HG03025 (cell line): ENCODE measurements at regions not wholly inside any gene's neighbourhood (a gene's known extent, or its start where the extent isn't known, plus 50 kb on each side); places are given as distances from the start of the nearest gene placed in this dataset.

ENCODE experiments used
- ATAC-seq: cut with Tn5 transposase; IDR thresholded peaks from one replicate; pipeline ENCODE4 v1.9.1; 2021; ENCODE audit warnings: mild to moderate bottlenecking, moderate library complexity; ENCODE audit not compliant: unreplicated experiment, low FRiP score

DNA sequence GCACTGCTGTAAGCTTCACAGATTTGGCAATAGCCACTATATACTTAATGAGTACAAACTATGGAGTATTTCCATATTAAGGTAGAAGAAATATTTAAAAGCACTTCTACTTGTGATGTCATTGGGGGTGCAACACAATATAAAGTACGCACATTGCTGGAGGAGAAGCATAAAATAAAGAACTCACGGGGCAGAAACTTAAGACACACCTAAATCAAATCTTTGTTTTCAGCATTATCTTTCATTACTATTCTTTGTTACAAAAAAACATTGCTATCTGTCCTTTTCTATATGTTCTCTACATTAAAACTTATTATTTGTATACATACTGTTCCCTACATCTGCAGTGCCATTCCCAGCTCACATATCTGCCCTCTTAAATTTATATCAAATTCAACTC lies 93.3 kb upstream of the VPREB1 start:
- ATAC-seq, result no peak

DNA sequence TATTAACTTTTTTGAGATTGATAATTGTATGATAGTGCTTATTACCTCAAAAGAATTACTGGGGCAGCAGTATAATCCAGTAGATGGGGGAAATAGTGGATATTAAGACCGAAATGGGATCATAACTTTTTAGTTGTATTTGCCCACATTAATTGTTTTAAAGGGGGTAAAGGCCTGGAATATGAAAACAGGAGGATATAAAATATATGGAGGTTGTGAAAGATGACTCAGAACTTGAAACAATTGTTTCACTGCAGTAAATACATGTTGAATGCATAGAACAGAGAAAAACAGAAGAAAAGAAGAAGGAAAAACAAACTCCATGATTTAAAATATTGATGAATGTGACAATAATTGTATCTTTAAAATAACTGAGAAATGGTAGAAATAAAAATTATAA lies 94.1 kb upstream of the VPREB1 start:
- ATAC-seq, result no peak

DNA sequence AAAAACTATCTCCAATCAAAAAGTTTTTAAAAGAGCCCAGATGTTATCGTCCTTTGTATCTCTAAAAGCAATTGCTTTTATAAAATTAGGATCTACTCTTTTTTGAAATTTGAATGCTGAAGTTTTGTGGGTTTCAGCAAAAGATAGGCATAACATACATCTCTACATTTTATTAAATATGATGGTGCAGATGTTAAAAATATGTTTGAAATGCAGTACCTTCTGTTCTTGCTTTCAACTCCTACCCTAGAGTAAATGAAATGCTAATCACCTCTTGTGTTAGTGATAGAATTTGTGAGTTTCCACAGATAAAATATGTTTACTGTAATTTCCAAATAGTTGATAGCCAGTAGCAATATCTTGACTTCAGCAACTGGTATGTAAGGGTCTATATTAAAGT lies 95.7 kb upstream of the VPREB1 start:
- no peak for ATAC-seq

DNA sequence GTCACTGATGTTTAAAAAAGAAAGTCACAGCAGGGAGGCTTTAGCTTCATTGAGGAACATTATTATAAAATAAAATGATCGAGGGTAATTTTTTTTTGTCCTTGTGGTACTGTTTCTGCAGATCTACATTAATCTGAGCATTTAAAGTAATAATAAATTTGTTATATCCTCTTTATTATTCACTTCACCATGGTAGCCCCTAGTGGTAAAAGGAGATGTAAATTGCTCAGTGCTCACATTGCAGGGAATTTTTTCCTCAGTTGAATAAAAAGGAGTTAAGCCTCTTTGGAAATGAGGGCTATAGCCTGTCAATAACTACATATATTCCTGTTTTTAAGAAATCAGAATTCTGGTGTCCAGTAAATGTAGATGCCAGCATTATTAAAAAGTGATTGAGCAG lies 99.7 kb upstream of the VPREB1 start:
- no peak for ATAC-seq

DNA sequence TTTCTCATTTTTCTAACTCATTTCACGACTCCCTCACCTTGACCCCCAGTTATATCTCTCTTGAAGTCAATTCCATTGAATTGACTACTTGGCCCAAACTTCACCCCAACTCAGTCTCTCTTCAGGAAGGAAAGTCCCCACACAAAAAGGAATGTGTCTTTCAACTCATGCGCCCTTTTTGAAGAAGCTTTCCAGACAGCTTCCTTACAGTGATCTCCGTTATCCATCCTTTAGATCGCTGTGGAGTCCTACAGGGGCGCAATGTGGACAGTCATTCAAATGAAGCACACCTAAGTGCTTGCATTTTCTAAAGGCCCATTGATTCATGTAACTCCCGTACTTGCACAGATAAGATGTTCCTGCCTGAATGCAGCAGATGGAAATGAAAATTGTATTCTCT lies 101.1 kb upstream of the VPREB1 start:
- no peak for ATAC-seq

DNA sequence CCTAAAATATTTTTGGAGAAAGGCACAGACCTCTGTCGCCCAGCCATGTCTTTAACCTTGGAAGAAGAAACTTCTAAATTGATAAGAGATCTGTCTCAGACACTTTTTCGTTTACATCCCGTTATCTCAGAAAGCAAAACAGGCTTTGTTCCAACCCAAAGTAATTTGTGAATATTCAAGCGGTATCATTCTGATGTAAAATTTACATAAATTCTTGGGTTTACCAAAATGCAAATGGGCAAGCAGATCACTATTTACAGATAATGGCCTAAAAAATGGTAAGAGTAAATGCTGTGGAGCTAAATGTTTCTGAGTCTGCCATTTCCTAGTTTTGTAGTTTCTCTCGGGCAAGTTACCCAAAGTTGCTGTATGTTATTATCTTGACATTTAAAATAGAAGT lies 101.9 kb upstream of the VPREB1 start:
- no peak for ATAC-seq

DNA sequence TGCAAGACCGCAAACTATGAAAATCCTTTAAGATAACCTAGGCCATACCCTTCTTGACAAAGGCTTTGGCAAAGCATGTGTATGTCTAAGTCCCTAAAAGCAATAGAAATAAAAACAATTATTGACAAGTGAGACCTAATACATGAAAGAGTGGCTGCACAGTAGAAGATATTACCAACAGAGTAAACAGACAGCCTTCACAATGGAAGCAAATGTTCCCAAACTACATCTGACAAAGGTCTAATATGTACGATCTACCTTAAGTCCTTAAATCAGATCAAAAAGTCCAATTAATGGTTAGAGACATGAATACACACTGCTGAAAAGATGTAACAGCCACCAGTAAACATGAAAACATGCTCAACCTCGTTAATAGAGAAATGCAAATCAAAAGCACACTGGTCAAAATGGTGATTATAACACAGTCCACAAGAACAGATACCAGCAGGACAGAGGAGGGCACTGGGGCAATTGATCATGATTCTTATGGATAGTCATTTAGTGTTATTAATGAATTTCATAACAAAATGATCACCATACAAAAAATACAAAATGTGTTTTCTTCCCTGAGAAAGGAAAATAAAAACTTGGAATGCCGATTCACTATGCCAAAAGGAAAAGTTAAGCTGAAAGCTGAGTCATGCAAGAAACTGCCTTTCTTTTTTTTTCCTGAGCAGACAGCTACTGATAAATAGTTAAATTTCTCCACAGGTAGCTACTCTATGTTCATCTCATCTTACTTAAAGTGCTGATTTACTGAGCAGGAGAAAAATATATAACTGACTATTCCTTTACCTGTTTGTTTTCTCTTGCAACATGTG lies 102.6 kb upstream of the VPREB1 start:
- ATAC-seq, result no peak

DNA sequence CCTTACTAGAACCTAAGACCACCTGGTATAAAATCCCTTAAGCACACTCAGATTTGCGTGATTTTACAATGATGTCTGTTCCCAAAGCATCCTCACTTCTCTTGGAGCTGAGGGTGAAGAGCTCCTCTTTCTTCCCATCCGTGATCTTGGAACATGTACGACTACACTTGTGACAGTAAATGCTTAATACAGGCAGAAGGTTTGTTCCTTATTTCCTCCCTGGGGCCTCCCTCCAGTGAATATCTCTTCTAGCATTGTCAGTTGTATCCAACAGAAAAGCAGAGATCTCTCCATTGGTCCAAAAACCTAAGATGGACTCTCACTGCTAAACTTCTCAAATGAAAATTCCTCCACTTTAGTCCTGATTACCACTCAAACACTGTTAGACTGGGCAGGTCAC lies 103.6 kb upstream of the VPREB1 start:
- no peak for ATAC-seq

DNA sequence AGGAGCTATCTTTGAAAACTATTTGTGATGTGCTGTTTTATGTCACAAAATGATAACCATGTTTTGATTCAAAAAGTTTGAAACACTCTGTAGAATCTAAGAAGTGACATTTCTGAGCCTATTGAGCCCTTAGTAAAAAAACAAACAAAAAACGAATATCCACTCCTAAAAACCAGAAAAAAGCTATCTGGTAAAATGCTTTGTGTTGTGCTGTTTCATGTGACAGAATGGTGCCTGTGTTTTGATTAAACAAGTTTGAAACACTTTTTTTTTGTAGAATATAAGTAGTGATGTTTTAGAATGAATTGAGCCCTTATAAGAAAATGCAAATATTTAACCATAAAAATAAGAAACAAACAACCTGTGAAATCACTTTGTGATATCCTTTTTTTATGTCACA lies 105.2 kb upstream of the VPREB1 start:
- ATAC-seq, result no peak

DNA sequence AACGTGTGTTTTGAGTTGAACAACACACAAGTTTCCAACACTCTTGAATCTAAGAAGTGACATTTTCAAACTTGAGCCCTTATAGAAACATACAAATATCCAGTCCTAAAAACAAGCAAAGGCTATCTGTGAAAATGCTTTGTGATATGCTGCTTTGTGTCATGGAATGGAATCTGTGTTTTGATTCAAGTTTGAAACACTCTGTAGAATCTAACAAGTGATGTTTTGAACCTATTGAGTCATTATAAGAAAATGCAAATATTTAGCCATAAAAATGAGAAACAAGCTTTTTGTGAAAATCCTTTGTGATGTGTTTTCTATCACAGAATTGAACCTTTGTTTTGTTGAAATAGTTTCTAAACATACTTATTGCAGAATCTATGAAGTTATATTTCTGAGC lies 105.7 kb upstream of the VPREB1 start:
- ATAC-seq, result no peak

DNA sequence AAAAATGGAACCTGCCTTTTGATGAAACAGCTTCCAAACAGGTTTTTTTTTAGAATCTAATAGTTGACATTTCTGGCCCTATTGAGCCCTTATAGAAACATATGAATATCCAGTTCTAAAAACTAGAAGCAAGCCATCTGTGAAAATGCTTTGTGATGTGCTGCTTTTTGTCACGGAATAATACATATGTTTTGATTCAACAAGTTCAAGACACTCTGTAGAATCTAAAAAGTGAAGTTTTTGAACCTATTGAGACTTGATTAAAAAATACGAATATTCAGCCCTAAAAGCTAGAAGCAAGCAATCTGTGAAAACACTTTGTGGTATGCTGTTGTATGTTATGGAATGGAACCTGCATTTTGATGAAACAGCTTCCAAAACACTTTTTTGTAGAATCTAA lies 106.7 kb upstream of the VPREB1 start:
- ATAC-seq, result no peak

DNA sequence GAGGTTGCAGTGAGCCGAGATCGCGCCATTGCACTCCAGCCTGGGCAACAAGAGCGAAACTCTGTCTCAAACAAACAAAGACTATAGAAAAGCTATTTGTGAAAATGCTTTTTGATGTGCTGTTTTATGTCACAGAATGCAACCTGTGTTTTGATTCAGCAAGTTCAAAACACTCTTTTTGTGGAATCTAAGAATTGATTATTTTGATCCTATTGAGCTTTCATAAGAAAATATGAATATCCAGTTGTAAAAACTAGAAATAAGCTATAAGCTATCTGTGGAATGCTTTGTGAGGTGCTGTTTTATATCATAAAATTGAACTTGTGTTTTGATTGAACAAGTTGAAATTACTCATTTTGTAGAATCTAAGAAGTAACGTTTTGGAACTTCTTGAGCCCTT lies 110.7 kb upstream of the VPREB1 start:
- no peak for ATAC-seq

DNA sequence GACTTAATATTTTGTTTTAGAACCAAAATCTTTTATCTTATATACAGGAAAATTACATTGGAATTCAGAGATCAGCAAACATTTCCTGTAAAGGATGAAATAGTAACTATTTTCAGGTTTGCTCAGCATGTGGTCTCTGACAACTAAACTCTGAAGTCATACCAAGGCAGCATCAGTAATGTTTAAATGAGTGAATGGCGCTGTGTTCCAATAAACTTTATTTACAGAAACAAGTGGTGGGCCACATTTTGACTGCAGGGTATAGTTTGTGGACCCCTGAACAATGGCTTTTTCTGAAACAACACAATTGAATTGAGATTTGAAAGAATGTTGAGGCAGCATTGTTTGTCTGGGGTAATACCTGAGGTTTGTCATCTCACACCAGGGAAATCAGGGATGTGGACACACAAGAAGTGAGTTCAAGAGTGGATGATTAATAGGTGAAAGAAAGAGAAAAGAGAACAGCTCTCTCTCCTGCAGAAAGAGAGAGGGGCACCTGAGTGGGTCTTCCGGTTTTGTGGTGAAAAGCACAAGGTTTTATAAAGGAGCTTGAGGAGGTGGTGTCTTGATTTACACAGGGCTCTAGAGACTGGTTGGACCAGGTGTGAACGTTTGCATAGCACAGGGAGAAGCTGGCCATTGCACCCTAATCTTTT lies 113.5 kb upstream of the VPREB1 start:
- no peak for ATAC-seq

DNA sequence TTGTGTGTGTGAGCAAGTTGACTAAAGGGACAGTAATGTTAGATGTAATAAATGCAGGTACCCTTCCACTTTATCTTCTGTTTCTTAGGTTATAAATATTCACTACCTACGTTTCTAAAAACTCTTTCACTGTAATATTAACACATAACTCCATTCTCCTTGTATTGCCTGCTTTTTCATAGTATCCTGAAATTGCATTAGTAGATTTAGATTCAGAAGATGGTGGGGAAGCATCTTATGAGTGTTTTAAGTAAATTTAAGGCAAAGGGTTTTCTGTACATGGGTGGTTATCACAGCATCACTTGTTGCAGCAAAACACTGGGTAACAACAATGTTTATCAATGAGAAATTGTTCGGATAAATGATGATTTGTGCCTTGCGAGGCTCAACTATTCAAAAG lies 115.2 kb upstream of the VPREB1 start:
- ATAC-seq, result no peak

DNA sequence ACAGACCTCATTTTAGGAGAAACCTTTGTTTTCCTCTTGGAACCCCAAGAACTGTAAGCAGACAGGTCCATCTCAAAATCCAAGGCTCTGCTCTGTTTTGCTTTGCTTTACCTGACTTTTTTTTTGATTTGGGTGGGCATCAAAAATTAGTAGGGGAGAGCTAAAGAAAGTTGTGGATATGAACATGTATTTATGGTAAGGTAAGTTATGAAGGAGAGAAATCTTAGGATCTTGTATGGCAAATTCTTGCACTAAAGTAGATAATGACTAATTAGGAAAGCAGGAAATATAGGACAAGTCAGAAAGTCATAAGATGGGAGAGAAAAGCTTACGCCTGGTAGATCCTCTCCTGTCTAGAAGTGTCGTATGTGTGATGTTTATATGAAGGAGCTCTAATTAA lies 116.1 kb upstream of the VPREB1 start:
- ATAC-seq, result no peak

DNA sequence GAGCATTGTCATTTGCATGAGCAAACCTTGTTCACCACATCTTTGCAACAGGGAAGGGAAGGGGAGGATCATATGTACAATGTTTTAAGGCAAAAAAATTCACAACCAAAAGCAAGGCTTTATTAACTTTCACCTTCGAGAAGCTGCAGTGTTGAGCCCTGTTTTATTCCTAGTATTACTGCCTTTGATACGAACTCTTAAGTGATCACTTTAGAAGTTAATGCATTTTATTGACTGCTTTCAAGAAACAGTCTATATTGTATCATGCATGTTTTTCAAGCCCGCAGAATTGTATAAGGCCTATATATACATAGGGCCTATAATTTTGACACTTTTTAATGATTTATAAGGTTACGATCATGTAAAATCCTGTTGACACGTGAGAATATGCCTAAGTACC lies 117.5 kb upstream of the VPREB1 start:
- no peak for ATAC-seq

DNA sequence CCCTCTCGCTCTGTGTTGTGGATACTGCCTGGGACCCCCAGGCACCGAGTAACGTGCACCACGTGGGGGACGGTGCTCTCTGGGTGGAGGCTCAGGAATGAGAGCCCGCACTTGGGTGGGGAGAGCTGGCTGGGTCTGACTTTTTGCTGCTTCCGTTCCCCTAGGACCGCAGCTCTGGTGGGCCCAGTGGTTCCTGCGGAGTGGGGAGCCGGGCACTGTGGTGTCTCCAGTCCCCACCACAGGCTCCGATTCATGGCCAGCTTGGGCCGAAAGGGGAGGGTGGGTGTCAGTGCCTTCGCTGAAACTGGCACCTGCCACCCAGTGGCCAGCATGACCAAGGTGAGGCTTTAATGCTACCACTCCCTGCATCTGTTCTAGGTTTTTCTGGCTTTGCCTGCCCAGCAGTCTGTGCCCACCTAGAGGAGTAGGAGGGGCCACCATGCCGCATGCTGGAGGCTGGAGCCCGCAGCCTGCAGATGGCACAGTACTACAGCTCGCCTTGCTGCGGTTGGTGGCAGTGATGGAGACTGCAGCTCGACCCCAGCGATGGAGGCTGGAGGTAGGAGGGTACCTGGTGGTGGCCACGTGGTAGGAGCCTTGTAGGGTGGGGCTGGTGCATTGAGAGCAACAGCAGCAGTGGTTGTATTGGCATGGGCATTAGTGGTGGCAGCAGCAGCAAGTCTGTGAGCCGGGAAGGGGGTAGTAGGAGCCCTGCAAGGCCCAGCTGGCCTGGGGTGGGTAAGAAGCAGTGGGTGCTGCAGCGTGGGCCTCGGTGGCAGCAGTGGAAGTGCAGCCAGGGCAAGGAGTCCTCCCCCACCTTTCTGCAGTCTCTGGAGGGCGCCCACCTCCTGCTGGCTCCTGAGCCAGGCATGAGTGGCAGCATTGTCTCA lies 118.8 kb upstream of the VPREB1 start:
- ATAC-seq, result no peak

DNA sequence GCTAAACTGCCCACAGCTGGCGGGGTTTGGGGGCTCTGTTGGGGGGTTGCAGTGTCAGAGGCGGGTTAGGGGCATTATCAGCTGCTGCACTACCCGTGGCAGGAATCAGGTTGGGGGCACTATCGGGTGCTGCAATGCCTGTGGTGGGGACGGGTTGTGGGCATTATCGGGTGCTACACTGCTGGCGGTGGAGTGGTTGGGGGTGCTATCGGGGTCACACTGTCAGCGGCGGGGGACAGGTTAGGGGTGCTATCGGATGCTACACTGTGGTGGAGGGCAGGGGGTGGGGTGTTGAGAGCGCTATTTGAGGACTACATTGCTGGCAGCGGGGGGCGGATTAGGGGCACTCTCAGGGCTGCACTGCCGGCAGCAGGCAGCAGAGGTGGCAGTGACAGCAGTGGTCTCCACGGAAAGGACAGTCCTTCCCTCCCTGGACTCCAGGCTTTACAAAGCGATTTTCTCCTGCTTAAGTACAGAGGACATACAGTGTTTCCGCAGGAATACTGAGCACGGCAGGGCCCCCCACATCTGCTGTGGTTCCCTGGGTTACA lies 119.5 kb upstream of the VPREB1 start:
- ATAC-seq, result no peak

DNA sequence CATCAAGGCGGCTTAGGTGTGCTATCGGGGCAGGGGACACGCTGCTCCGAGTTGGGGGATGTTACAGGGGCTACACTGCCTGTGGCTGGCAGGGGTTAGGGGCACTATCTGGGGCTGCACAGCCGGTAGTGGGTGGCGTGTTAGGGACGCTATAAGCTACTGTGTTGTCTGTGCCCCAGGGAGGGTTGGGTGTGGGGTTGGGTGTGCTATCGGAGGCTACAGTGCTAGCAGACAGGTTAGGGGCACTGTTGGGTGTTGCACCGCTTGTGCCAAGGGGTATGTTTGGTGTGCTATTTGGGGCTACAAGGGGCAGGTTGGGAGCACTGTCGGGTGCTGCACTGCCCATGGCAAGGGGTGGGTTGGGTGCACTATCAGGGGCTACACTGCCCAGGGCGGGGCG lies 120.2 kb upstream of the VPREB1 start:
- ATAC-seq, result no peak

DNA sequence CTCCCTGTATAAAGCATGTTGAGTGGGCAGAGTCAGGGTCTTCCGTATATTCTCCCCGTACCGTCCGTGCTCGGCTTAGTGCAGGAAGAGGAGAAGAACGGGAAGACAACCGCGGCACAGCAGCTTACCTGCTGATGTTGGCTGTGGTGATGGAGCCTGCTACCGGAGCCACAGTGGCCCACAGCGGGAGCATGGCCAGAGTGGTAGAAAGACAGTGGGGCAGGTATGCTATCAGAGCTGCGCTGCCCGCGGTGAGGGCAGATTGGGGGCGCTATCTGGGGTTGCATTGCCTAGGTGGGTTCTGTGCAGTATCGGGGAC lies 120.7 kb upstream of the VPREB1 start:
- ATAC-seq, result no peak
